AG04450 (cell line): ENCODE measurements at regions not wholly inside any gene's neighbourhood (a gene's known extent, or its start where the extent isn't known, plus 50 kb on each side); places are given as distances from the start of the nearest gene placed in this dataset.
A peak's percentile ranks its signal among the peaks of the same experiment; 100 is the strongest.

Experiments used
- CTCF ChIA-PET: fragments of 300-600, 350-600 bp; formaldehyde crosslinking; extraction: SDS; loops from one replicate; lab custom pipeline; 2022; ENCODE audit warnings: antibody characterized with exemption, inconsistent platforms; lab: Charles Lee
- POLR2A ChIA-PET: fragments of 350-600 bp; formaldehyde crosslinking; extraction: SDS; loops from one replicate; lab custom pipeline; 2021; ENCODE audit warnings: antibody characterized with exemption, inconsistent platforms; lab: Yijun Ruan, JAX
- DNase-seq: peaks from one replicate; pipeline ENCODE4 v3.0.0-alpha.2; 2011; ENCODE audit warnings: low read depth, low spot score
- H3K27ac ChIP-seq: one replicate; pipeline ENCODE4 v1.5.1; 2012; ENCODE audit warnings: low read depth, low read length, control low read depth
- H3K27me3 ChIP-seq: one replicate; pipeline ENCODE4 v1.6.0; 2012; ENCODE audit warnings: low read length; ENCODE audit not compliant: control insufficient read depth, insufficient read depth
- H3K4me3 ChIP-seq: 2 replicates; pipeline ENCODE4 v1.5.1; 2011; ENCODE audit warnings: mild to moderate bottlenecking, low read depth, low read length, control low read depth
- H3K9me3 ChIP-seq: 2 replicates; pipeline ENCODE4 v1.5.1; 2012; ENCODE audit warnings: low read length; ENCODE audit not compliant: control insufficient read depth, insufficient read depth
- TF ChIP-seq, protein P1 (sequence below): IDR thresholded peaks from 2 replicates; pipeline ENCODE4 v1.5.1; 2011; ENCODE audit warnings: low read depth, low read length, control low read depth, inconsistent platforms

DNA sequence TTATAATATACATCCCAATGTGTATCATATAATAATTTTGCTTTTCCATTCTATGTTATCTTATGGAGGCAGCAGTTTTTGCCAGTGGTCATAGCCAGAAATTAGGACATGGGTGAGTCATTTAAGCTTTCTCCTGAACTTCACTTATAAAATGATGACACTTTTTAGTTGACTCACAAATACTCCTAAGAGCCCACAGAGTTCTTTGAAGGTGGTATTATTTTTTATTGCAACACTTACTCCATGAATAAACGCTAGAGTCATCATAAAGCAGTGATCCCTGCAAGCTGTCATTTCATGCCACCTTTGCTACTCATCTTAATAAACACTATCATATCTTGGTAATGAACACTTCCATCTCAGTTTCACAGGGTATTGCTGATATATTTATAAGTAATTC lies 69.9 kb upstream of the MAPRE2 start:
- ChIA-PET CTCF (interaction anchor here (0.6 kb wide), 1 partner anchor 104 kb away, joined by 3 read pairs; no protein-coding TSS in a partner anchor), POLR2A (no interaction called here)
- no peak overlapping the region for H3K4me3 ChIP-seq
- TF ChIP-seq, protein P1, sequence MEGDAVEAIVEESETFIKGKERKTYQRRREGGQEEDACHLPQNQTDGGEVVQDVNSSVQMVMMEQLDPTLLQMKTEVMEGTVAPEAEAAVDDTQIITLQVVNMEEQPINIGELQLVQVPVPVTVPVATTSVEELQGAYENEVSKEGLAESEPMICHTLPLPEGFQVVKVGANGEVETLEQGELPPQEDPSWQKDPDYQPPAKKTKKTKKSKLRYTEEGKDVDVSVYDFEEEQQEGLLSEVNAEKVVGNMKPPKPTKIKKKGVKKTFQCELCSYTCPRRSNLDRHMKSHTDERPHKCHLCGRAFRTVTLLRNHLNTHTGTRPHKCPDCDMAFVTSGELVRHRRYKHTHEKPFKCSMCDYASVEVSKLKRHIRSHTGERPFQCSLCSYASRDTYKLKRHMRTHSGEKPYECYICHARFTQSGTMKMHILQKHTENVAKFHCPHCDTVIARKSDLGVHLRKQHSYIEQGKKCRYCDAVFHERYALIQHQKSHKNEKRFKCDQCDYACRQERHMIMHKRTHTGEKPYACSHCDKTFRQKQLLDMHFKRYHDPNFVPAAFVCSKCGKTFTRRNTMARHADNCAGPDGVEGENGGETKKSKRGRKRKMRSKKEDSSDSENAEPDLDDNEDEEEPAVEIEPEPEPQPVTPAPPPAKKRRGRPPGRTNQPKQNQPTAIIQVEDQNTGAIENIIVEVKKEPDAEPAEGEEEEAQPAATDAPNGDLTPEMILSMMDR, result no peak
- no peak overlapping the region for H3K27ac ChIP-seq
- no peak for DNase-seq
- no peaks in the 10 kb centered on the region for H3K9me3 ChIP-seq
- peaks cover 10% of the 10 kb centered on the region for H3K27me3 ChIP-seq

DNA sequence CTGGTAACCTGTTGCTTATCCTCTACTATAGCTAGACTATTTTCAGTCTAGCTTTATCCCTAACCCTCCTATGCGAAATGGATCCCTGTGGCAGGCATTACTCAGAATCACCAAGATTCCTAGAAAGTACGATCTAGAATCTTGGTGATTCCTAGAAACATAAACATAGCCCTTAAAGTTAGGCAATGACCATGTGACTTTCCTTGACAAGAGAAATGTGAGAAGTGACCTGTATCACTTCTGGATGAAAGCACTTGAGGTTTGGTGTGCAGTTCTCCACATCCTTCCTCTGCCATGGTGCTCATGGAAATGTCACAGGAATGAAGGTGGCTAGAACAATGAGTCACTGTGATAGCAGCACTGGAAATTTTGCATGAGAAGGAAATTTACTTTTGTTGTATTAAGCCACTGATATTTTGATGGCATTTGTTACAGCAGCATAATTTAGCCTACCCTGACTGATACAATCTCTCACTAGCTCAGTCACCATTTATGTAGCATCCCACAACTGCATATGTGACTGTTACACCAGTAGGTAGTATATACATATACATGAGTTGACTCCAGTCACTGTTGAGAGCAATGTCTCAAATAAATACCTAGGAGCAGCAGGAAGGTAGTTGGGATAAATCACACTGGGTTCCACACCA lies 68.3 kb upstream of the MAPRE2 start:
- peaks cover 7% of the 10 kb centered on the region; the same call in 1 of the 2 replicates for H3K9me3 ChIP-seq
- H3K27ac ChIP-seq, result no peak overlapping the region
- H3K4me3 ChIP-seq, result no peak overlapping the region
- DNase-seq, result no peak
- ChIA-PET POLR2A (no interaction called here), CTCF (no interaction called here)
- TF ChIP-seq, protein P1, result no peak
- H3K27me3 ChIP-seq, result peaks cover 19% of the 10 kb centered on the region

DNA sequence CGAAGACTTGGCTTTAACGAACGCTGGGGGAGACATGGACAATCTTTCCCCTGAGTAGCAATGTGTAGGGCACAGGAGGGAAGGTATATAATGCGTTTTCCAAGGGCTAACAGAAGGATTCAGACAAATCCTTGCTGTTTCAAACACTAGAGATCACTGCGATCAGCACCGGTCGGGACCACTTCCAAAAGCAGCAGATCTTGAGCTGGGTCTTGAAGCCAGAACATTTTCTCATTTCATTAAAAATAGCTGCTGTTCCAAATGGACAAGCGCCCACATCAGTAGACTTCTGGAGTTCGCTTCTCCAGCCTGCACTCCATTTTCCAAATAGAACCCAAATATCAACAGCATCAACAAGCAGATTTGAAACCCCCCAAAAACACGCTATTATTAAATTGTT lies 65.1 kb upstream of the MAPRE2 start:
- Histone ChIP-seq H3K9me3 (peaks cover 7% of the 10 kb centered on the region; the same call in 1 of the 2 replicates), H3K4me3 (no peak overlapping the region), H3K27me3 (peaks cover 19% of the 10 kb centered on the region), H3K27ac (no peak overlapping the region)
- ChIA-PET CTCF (no interaction called here), POLR2A (interaction anchor here (0.7 kb wide), 1 partner anchor 154 kb away, joined by 3 read pairs; no protein-coding TSS in a partner anchor)
- DNase-seq, result no peak
- TF ChIP-seq, protein P1, result no peak

DNA sequence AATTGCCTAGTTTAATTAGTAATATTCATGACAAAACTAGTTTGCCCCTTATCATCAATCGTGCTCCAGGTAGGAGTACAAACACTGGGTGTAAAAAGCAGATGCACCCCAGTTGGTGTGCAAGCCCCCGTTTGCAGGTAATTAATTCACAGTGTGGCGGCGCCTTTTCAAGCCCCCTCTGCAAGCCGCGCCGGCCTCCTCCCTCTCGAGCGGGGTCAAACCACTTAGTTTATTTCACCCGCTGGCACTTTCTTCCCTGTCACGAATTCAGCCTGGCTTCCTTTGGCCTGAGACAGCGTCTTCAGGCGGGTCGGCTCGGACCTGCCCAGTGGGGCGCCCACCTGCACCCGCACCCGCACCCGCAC lies 64.7 kb upstream of the MAPRE2 start:
- POLR2A ChIA-PET, result interaction anchor here (0.7 kb wide), 1 partner anchor 155 kb away, joined by 3 read pairs; no protein-coding TSS in a partner anchor
- no peak overlapping the region for H3K27ac ChIP-seq
- CTCF ChIA-PET, result no interaction called here
- peaks cover 19% of the 10 kb centered on the region for H3K27me3 ChIP-seq
- H3K4me3 ChIP-seq, result peak overlapping the region; percentile 78
- TF ChIP-seq, protein P1, result no peak
- no peak for DNase-seq
- peaks cover 7% of the 10 kb centered on the region; the same call in 1 of the 2 replicates for H3K9me3 ChIP-seq
